IMR-90 (cell line): ENCODE measurements at regions not wholly inside any gene's neighbourhood (a gene's known extent, or its start where the extent isn't known, plus 50 kb on each side); places are given as distances from the start of the nearest gene placed in this dataset.

Experiments
- ATAC-seq: fragments of 200-7000 bp; cut with Tn5 transposase; 2 replicates; pipeline ENCODE4 v1.9.1; 2020; ENCODE audit warnings: low read depth, mild to moderate bottlenecking, moderate library complexity
- BruUV-seq: library from RNA; stranded (reverse); fragments of 400-500 nt; replicated peaks from 2 replicates; lab custom pipeline; 2021; lab: Mats Ljungman, UMichigan
- CTCF ChIA-PET: fragments of 300-600 bp; formaldehyde crosslinking; extraction: SDS; loops from one replicate; lab custom pipeline; 2021; ENCODE audit warnings: antibody characterized with exemption; lab: Yijun Ruan, JAX
- POLR2A ChIA-PET: fragments of 300-600 bp; sonication (Branson Sonifier 250); formaldehyde crosslinking; loops from one replicate; lab custom pipeline; 2022; ENCODE audit warnings: antibody characterized with exemption; ENCODE audit not compliant: unreplicated experiment; lab: Charles Lee
- DNase-seq: peaks from one replicate; pipeline ENCODE4 v3.0.0; 2013
- H2AFZ ChIP-seq: replicated peaks from 2 replicates; pipeline ENCODE3; 2013; ENCODE audit warnings: low read length, mild to moderate bottlenecking; ENCODE audit not compliant: poor library complexity
- H2AK5ac ChIP-seq: 2 replicates; pipeline ENCODE4 v1.6.1; 2013; ENCODE audit warnings: low read depth, low read length, inconsistent platforms
- H2AK9ac ChIP-seq: replicated peaks from 2 replicates; pipeline ENCODE3; 2013; ENCODE audit warnings: mild to moderate bottlenecking, low read depth, low read length, moderate library complexity; ENCODE audit not compliant: poor library complexity
- H2BK120ac ChIP-seq: 2 replicates; pipeline ENCODE4 v1.6.1; 2013; ENCODE audit warnings: low read depth, low read length, inconsistent platforms
- H2BK15ac ChIP-seq: 3 replicates; pipeline ENCODE4 v1.6.1; 2013; ENCODE audit warnings: low read depth, low read length, inconsistent platforms
- H2BK20ac ChIP-seq: 2 replicates; pipeline ENCODE4 v1.6.1; 2013; ENCODE audit warnings: low read depth, mild to moderate bottlenecking, inconsistent platforms, low read length, moderate library complexity
- H2BK5ac ChIP-seq: 2 replicates; pipeline ENCODE4 v1.6.1; 2013; ENCODE audit warnings: mild to moderate bottlenecking, low read depth, low read length, inconsistent platforms; ENCODE audit not compliant: poor library complexity, severe bottlenecking
- H3K14ac ChIP-seq: replicated peaks from 2 replicates; pipeline ENCODE4 v1.6.1; 2013; ENCODE audit warnings: low read depth, low read length, inconsistent platforms
- H3K18ac ChIP-seq: 2 replicates; pipeline ENCODE4 v1.6.1; 2013; ENCODE audit warnings: low read depth, low read length, control low read depth
- H3K23ac ChIP-seq: 2 replicates; pipeline ENCODE4 v1.6.1; 2013; ENCODE audit warnings: low read depth, low read length, inconsistent platforms
- H3K27ac ChIP-seq: 2 replicates; pipeline ENCODE4 v1.5.1; 2013; ENCODE audit warnings: mild to moderate bottlenecking, control low read depth, low read length; ENCODE audit not compliant: insufficient read depth
- H3K27me3 ChIP-seq: 2 replicates; pipeline ENCODE4 v1.6.1; 2013; ENCODE audit warnings: low read length; ENCODE audit not compliant: control insufficient read depth, insufficient read depth
- H3K36me3 ChIP-seq: 2 replicates; pipeline ENCODE4 v1.6.1; 2013; ENCODE audit warnings: low read length, mixed read lengths; ENCODE audit not compliant: control insufficient read depth, insufficient read depth
- H3K4ac ChIP-seq: 2 replicates; pipeline ENCODE4 v1.6.1; 2013; ENCODE audit warnings: low read depth, low read length, inconsistent platforms
- H3K4me1 ChIP-seq: 2 replicates; pipeline ENCODE4 v1.6.1; 2013; ENCODE audit warnings: low read length, mixed read lengths; ENCODE audit not compliant: control insufficient read depth, insufficient read depth
- H3K4me2 ChIP-seq: 2 replicates; pipeline ENCODE4 v1.6.1; 2013; ENCODE audit warnings: low read depth, mild to moderate bottlenecking, control low read depth, low read length, moderate library complexity
- H3K4me3 ChIP-seq: 2 replicates; pipeline ENCODE4 v1.5.1; 2013; ENCODE audit warnings: low read depth, mild to moderate bottlenecking, control low read depth, low read length, moderate library complexity; ENCODE audit not compliant: insufficient read depth
- H3K56ac ChIP-seq: 2 replicates; pipeline ENCODE4 v1.6.1; 2013; ENCODE audit warnings: low read length, inconsistent platforms; ENCODE audit not compliant: insufficient read depth; ENCODE audit errors: extremely low read depth
- H3K79me1 ChIP-seq, 2 experiments: 2 replicates each; pipeline ENCODE4 v1.6.1; 2013; ENCODE audit warnings: low read length in 2 of 2, inconsistent platforms in 1 of 2, low read depth in 1 of 2
- H3K9ac ChIP-seq: 2 replicates; pipeline ENCODE4 v1.6.1; 2013; ENCODE audit warnings: low read depth, low read length, control low read depth
- H3K9me1 ChIP-seq: 2 replicates; pipeline ENCODE4 v1.6.1; 2013; ENCODE audit warnings: low read length, inconsistent platforms; ENCODE audit not compliant: insufficient read depth
- H3K9me3 ChIP-seq: 2 replicates; pipeline ENCODE4 v1.6.1; 2013; ENCODE audit warnings: low read length; ENCODE audit not compliant: control insufficient read depth, insufficient read depth
- H4K20me1 ChIP-seq: 2 replicates; pipeline ENCODE4 v1.6.1; 2013; ENCODE audit warnings: low read length, inconsistent platforms; ENCODE audit not compliant: insufficient read depth
- H4K5ac ChIP-seq: 2 replicates; pipeline ENCODE4 v1.6.1; 2013; ENCODE audit warnings: mild to moderate bottlenecking, low read depth, low read length, control low read depth
- H4K8ac ChIP-seq, 2 experiments: 2 replicates each; pipeline ENCODE4 v1.6.1; 2013; ENCODE audit warnings: low read depth in 2 of 2, low read length in 2 of 2, control low read depth in 1 of 2, inconsistent platforms in 1 of 2
- H4K91ac ChIP-seq: 2 replicates; pipeline ENCODE4 v1.6.1; 2013; ENCODE audit warnings: low read depth, low read length, inconsistent platforms; ENCODE audit not compliant: insufficient read depth
- CHD1 ChIP-seq: IDR thresholded peaks from 2 replicates; pipeline ENCODE4 v1.6.1; 2012; ENCODE audit warnings: low read depth, low read length, improper control_type of control experiment
- MAFK ChIP-seq: IDR thresholded peaks from 2 replicates; pipeline ENCODE4 v1.6.1; 2012; ENCODE audit warnings: low read depth, low read length, improper control_type of control experiment
- MXI1 ChIP-seq: IDR thresholded peaks from 2 replicates; pipeline ENCODE4 v1.6.1; 2012; ENCODE audit warnings: low read depth, mild to moderate bottlenecking, low read length, moderate library complexity, borderline replicate concordance
- RAD21 ChIP-seq: IDR thresholded peaks from 2 replicates; pipeline ENCODE4 v1.6.1; 2012; ENCODE audit warnings: low read length, improper control_type of control experiment
- WGBS, 2 experiments: methylation state at CpG; one replicate each; pipeline versions ENCODE4 v1.1.5 to v1.1.7; 2013; ENCODE audit warnings: missing lambda C conversion rate in 2 of 2; ENCODE audit not compliant: insufficient read length in 1 of 2; ENCODE audit errors: extremely low coverage in 2 of 2; 5-methylcytosine and 5-hydroxymethylcytosine counted together
- dilution Hi-C: fragments of 300-500 bp; cut with HindIII; formaldehyde crosslinking; loops from one replicate; pipeline ENCODE4 v1.14.3; 2018; ENCODE audit warnings: low sequenced_read_pairs; ENCODE audit not compliant: unreplicated experiment
- in situ Hi-C: fragments of 300-500 bp; cut with MboI; formaldehyde crosslinking; loops from 3 replicates; pipeline ENCODE4 v1.14.3; 2019; ENCODE audit warnings: low sequenced_read_pairs, inconsistent platforms, mixed read lengths
- intact Hi-C: fragments of 100-400 bp; cut with micrococcal nuclease; formaldehyde crosslinking; loops from 2 replicates; pipeline ENCODE4 v1.10.0; 2022

GRCh38 chr21:25827513-25827912, 92.7 kb downstream of the GABPA start:
- Histone ChIP-seq H2AK9ac (no peak overlapping the region), H4K91ac (no peak overlapping the region), H3K9me1 (no peaks in the 10 kb centered on the region), H3K79me1 (no peaks in the 10 kb centered on the region), H2AFZ (no peak overlapping the region), H3K9ac (no peak overlapping the region), H4K8ac (no peak overlapping the region), H3K23ac (no peak overlapping the region), H3K14ac (no peak overlapping the region), H3K4me1 (no peaks in the 10 kb centered on the region), H2BK20ac (no peak overlapping the region), H3K4ac (no peak overlapping the region), H4K20me1 (no peaks in the 10 kb centered on the region), H3K36me3 (no peaks in the 10 kb centered on the region), H3K4me3 (no peak overlapping the region), H3K27me3 (no peaks in the 10 kb centered on the region; the same call in 1 of the 2 replicates), H3K27ac (no peak overlapping the region), H2BK15ac (no peak overlapping the region), H4K5ac (no peak overlapping the region), H3K9me3 (no peaks in the 10 kb centered on the region), H3K4me2 (no peak overlapping the region), H2AK5ac (no peak overlapping the region), H3K56ac (no peak overlapping the region), H2BK120ac (no peak overlapping the region), H3K18ac (no peak overlapping the region), H2BK5ac (no peak overlapping the region)
- no CpG with 5 or more reads among the region's 2 CpGs for WGBS, 2 experiments
- in situ Hi-C loops, result no loop called here
- POLR2A ChIA-PET, result no interaction called here
- no TSS peak for BruUV-seq
- DNase-seq, result no peak
- no peak for ATAC-seq
- CTCF ChIA-PET, result no interaction called here
- TF ChIP-seq RAD21 (no peak), MXI1 (no peak), MAFK (no peak), CHD1 (no peak)
- intact Hi-C loops, result no loop called here
- dilution Hi-C loops, result no loop called here
